Ovary (tissue), 7 donors: ENCODE measurements at regions not wholly inside any gene's neighbourhood (a gene's known extent, or its start where the extent isn't known, plus 50 kb on each side); places are given as distances from the start of the nearest gene placed in this dataset.

Experiments
- DNase-seq, 5 donors: peaks; one replicate each; pipeline ENCODE4 v3.0.0-alpha.2; 2019 to 2020
- H3K27ac ChIP-seq, 2 donors: fragments of 200-600 bp; one replicate each; pipeline versions ENCODE4 v1.5.1 to v1.8.0; 2019 to 2022
- H3K27me3 ChIP-seq: fragments of 200-600 bp; one replicate; pipeline ENCODE4 v1.8.0; 2022
- H3K36me3 ChIP-seq: fragments of 200-600 bp; sonication (generic); one replicate; pipeline ENCODE4 v1.5.1; 2019
- H3K4me1 ChIP-seq: one replicate; pipeline ENCODE4 v1.8.1; 2013; ENCODE audit warnings: mild to moderate bottlenecking, moderate library complexity; ENCODE audit not compliant: insufficient read depth
- H3K4me3 ChIP-seq: fragments of 200-600 bp; sonication (generic); one replicate; pipeline ENCODE4 v1.5.1; 2017
- H3K9me3 ChIP-seq, 2 donors: fragments of 200-600 bp in 1 of 2; sonication (generic) in 1 of 2; one replicate each; pipeline versions ENCODE4 v1.5.1 to v1.8.1; 2013 to 2019; ENCODE audit warnings: mild to moderate bottlenecking in 1 of 2, moderate library complexity in 1 of 2
- CTCF ChIP-seq, 3 donors: fragments of 450-650 bp in 2 of 3; fragments of 200-600 bp in 1 of 3; IDR thresholded peaks; one replicate each; pipeline versions ENCODE4 v1.5.1 to v1.8.0; 2016 to 2022; ENCODE audit warnings: antibody characterized with exemption in 3 of 3, mild to moderate bottlenecking in 1 of 3
- EP300 ChIP-seq: sonication (generic); formaldehyde crosslinking; IDR thresholded peaks from one replicate; pipeline ENCODE4 v1.6.1; 2017; ENCODE audit warnings: antibody characterized with exemption
- POLR2A ChIP-seq: fragments of 450-650 bp; IDR thresholded peaks from one replicate; pipeline ENCODE4 v1.6.1; 2017; ENCODE audit warnings: antibody characterized with exemption, mild to moderate bottlenecking, moderate library complexity
- whole genome bisulfite sequencing, 3 donors: extraction: QIAGEN DNeasy Blood & Tissue Kit in 1 of 3; methylation state at CpG; one replicate each; pipeline versions ENCODE4 v1.1.5 to v1.1.7; 2013 to 2017; 5-methylcytosine and 5-hydroxymethylcytosine counted together
- intact Hi-C, 4 donors: fragments of 100-400 bp; cut with DNase I; formaldehyde crosslinking; loops; one replicate each; pipeline versions ENCODE4 v1.11.0 to v1.15.1; 2022 to 2023
- donor health status: DM: no; HTN: no; CAD: no; lungs with moderate emphysema.
- donor health status: DM: no; HTN: no; CAD: no.
- donor health status: Bipolar disorder and iron deficiency.
- donor health status: DM: no; HTN: no; CAD: no.
- donor health status: DM: yes; HTN: yes; CAD: no.

GRCh38 chr12:124658302-124658701 is 90.9 kb upstream of the NCOR2 start:
- intact Hi-C loops = loop anchor here in 1 of 4 donors (5.0 kb wide), 1 partner anchor 36 kb away; no protein-coding TSS in a partner anchor
- Histone ChIP-seq H3K9me3 (no peaks in the 10 kb centered on the region), H3K36me3 (no peaks in the 10 kb centered on the region), H3K4me1 (peaks cover 15% of the 10 kb centered on the region), H3K27me3 (no peaks in the 10 kb centered on the region), H3K27ac (no peak overlapping the region), H3K4me3 (no peak overlapping the region)
- WGBS, 3 donors = 86 to 93% (median 93%) methylated on average over 4 of the region's 4 CpGs
- no peak for DNase-seq
- no peak for TF ChIP-seq EP300
- TF ChIP-seq CTCF (IDR thresholded peaks at IDR 0.05) = no peak
- TF ChIP-seq POLR2A = no peak

GRCh38 chr12:124656947-124657434 is 89.6 kb upstream of the NCOR2 start:
- intact Hi-C loops = loop anchor here in 1 of 4 donors (5.0 kb wide), 1 partner anchor 35 kb away; no protein-coding TSS in a partner anchor
- H3K9me3 ChIP-seq = no peaks in the 10 kb centered on the region
- peaks cover 15% of the 10 kb centered on the region for H3K4me1 ChIP-seq
- H3K36me3 ChIP-seq = no peaks in the 10 kb centered on the region
- H3K27me3 ChIP-seq = no peaks in the 10 kb centered on the region
- no peak overlapping the region for H3K27ac ChIP-seq
- WGBS, 3 donors = 65 to 78% (median 69%) methylated on average over 8 of the region's 8 CpGs
- no peak for DNase-seq
- TF ChIP-seq CTCF (IDR thresholded peaks at IDR 0.05) = no peak
- TF ChIP-seq POLR2A = no peak
- TF ChIP-seq EP300 = no peak
- H3K4me3 ChIP-seq = no peak overlapping the region

GRCh38 chr12:124655698-124656516 is 88.5 kb upstream of the NCOR2 start:
- Histone ChIP-seq H3K4me1 (peaks cover 15% of the 10 kb centered on the region), H3K27me3 (no peaks in the 10 kb centered on the region), H3K27ac (peak overlapping the region in 1 of 2 donors; percentile 83), H3K36me3 (no peaks in the 10 kb centered on the region), H3K4me3 (peak overlapping the region; percentile 23), H3K9me3 (no peaks in the 10 kb centered on the region)
- peak; percentile 90 to 95 (median 91) for DNase-seq
- WGBS, 3 donors = 4 to 5% (median 5%) methylated on average over 19 to 20 of the region's 20 CpGs
- intact Hi-C loops = loop anchor here in 1 of 4 donors (5.0 kb wide), 1 partner anchor 34 kb away; no protein-coding TSS in a partner anchor
- TF ChIP-seq POLR2A = peak; percentile 42
- no peak for TF ChIP-seq EP300

GRCh38 chr12:124655048-124655697 is 87.8 kb upstream of the NCOR2 start:
- no peaks in the 10 kb centered on the region for H3K9me3 ChIP-seq
- 1 to 7% (median 2%) methylated on average over 17 to 18 of the region's 18 CpGs for WGBS, 3 donors
- peak; percentile 82 to 91 (median 83) for DNase-seq
- peaks cover 15% of the 10 kb centered on the region for H3K4me1 ChIP-seq
- no peak for TF ChIP-seq EP300
- no peak for TF ChIP-seq POLR2A
- no peak for TF ChIP-seq CTCF (IDR thresholded peaks at IDR 0.05)
- peak overlapping the region in 1 of 2 donors; percentile 83 for H3K27ac ChIP-seq
- no peaks in the 10 kb centered on the region for H3K27me3 ChIP-seq
- no peaks in the 10 kb centered on the region for H3K36me3 ChIP-seq
- H3K4me3 ChIP-seq = peak overlapping the region; percentile 23
- intact Hi-C loops = loop anchor here in 1 of 4 donors (5.0 kb wide), 1 partner anchor 33 kb away; no protein-coding TSS in a partner anchor
